Adrenal gland (tissue), 9 donors: ENCODE measurements at regions not wholly inside any gene's neighbourhood (a gene's known extent, or its start where the extent isn't known, plus 50 kb on each side); places are given as distances from the start of the nearest gene placed in this dataset.
"Not testable (repeated sequence)": the region's sequence is repeated elsewhere in the genome, so short reads cannot be mapped to it uniquely, and the experiment has no call there.

Experiments
- DNase-seq, 7 donors: peaks; one replicate each; pipeline ENCODE4 v3.0.0-alpha.2; 2019 to 2020
- H3K27ac ChIP-seq, 5 donors: fragments of 200-600 bp; sonication (generic) in 4 of 5; 1 replicate in 3 of 5; 2 replicates in 2 of 5; pipeline versions ENCODE4 v1.5.1 to v1.8.0; 2016 to 2020; ENCODE audit warnings: mild to moderate bottlenecking in 1 of 5
- H3K27me3 ChIP-seq: fragments of 200-600 bp; 2 replicates; pipeline ENCODE4 v1.8.0; 2021
- H3K36me3 ChIP-seq, 2 donors: fragments of 200-600 bp; replicated peaks in 1 of 2; 1 replicate in 1 of 2; 2 replicates in 1 of 2; pipeline versions ENCODE4 v1.5.1 to v1.8.0; 2018 to 2022
- H3K4me1 ChIP-seq, 2 donors: fragments of 200-600 bp; replicated peaks in 1 of 2; 1 replicate in 1 of 2; 2 replicates in 1 of 2; pipeline versions ENCODE4 v1.5.1 to v1.8.0; 2018 to 2021
- H3K4me3 ChIP-seq, 4 donors: fragments of 200-600 bp; sonication (generic) in 3 of 4; one replicate each; pipeline ENCODE4 v1.5.1; 2016 to 2018
- H3K9me3 ChIP-seq, 3 donors: fragments of 200-600 bp; sonication (generic) in 1 of 3; replicated peaks in 1 of 3; 1 replicate in 2 of 3; 2 replicates in 1 of 3; pipeline versions ENCODE4 v1.5.1 to v1.8.0; 2016 to 2021
- CTCF ChIP-seq, 6 experiments: fragments of 450-650 bp in 4 of 6; fragments of 200-600 bp in 2 of 6; sonication (generic) in 1 of 6; IDR thresholded peaks; 1 replicate in 5 of 6; 2 replicates in 1 of 6; pipeline versions ENCODE4 v1.5.1 to v1.8.0; 2016 to 2021; ENCODE audit warnings: antibody characterized with exemption in 6 of 6, mild to moderate bottlenecking in 2 of 6, moderate library complexity in 1 of 6
- POLR2A ChIP-seq, 2 donors: fragments of 450-650 bp; IDR thresholded peaks; one replicate each; pipeline ENCODE4 v1.6.1; 2017; ENCODE audit warnings: antibody characterized with exemption in 2 of 2, mild to moderate bottlenecking in 2 of 2, moderate library complexity in 1 of 2
- WGBS, 4 donors: extraction: QIAGEN DNeasy Blood & Tissue Kit in 2 of 4; methylation state at CpG; one replicate each; pipeline versions ENCODE4 v1.1.5 to v1.1.7; 2013 to 2017; 5-methylcytosine and 5-hydroxymethylcytosine counted together
- intact Hi-C, 2 donors: fragments of 100-400 bp; cut with DNase I; formaldehyde crosslinking; loops; one replicate each; pipeline versions ENCODE4 v1.14.1 to v1.15.0; 2022 to 2023
- donor health status: healthy with polysubstance abuse.
- donor health status: Bipolar disorder and iron deficiency.
- donor health status: DM: yes; HTN: yes; CAD: no.
- donor health status: DM: no; HTN: no; CAD: no.
- donor health status: DM: no; HTN: no; CAD: no.

- WGBS, 4 donors, result 77 to 80% (median 78%) methylated on average over 5 of the region's 5 CpGs
- Histone ChIP-seq H3K36me3 (no peaks in the 10 kb centered on the region), H3K9me3 (no peaks in the 10 kb centered on the region), H3K4me3 (no peak overlapping the region), H3K27me3 (no peaks in the 10 kb centered on the region), H3K27ac (no peak overlapping the region), H3K4me1 (no peaks in the 10 kb centered on the region)
- TF ChIP-seq POLR2A (IDR thresholded peaks at IDR 0.05), result no peak
- no peak for DNase-seq
- intact Hi-C loops, result no loop called here
These were observed 68.0 kb upstream of the C1QTNF9B start for GRCh38 chr13:23965346-23965745.

- Histone ChIP-seq H3K4me1 (no peaks in the 10 kb centered on the region), H3K4me3 (peak overlapping the region in 1 of 4 donors; percentile 44), H3K27ac (peak overlapping the region in 1 of 5 donors; percentile 5), H3K27me3 (no peaks in the 10 kb centered on the region), H3K36me3 (no peaks in the 10 kb centered on the region), H3K9me3 (no peaks in the 10 kb centered on the region)
- intact Hi-C loops, result no loop called here
- 81 to 96% (median 87%) methylated on average over 6 of the region's 6 CpGs for WGBS, 4 donors
- TF ChIP-seq CTCF (IDR thresholded peaks at IDR 0.05) (no peak), POLR2A (IDR thresholded peaks at IDR 0.05) (no peak)
- no peak for DNase-seq
These were observed 69.0 kb upstream of the C1QTNF9B start for GRCh38 chr13:23966221-23966690.

GRCh38 chr13:23966691-23967615 lies 69.7 kb upstream of the C1QTNF9B start:
- Histone ChIP-seq H3K4me3 (peak overlapping the region in 1 of 4 donors; percentile 44), H3K27ac (peak overlapping the region in 2 of 5 donors; percentile 5 to 35), H3K4me1 (no peaks in the 10 kb centered on the region), H3K36me3 (no peaks in the 10 kb centered on the region), H3K27me3 (no peaks in the 10 kb centered on the region), H3K9me3 (no peaks in the 10 kb centered on the region)
- TF ChIP-seq POLR2A (IDR thresholded peaks at IDR 0.05), result no peak
- TF ChIP-seq CTCF (IDR thresholded peaks at IDR 0.05), result no peak
- 64 to 68% (median 66%) methylated on average over 11 of the region's 11 CpGs for WGBS, 4 donors
- DNase-seq, result no peak
- intact Hi-C loops, result no loop called here

GRCh38 chr13:23967792-23968191 lies 70.5 kb upstream of the C1QTNF9B start:
- DNase-seq, result not testable (repeated sequence)

GRCh38 chr13:23969647-23970046 lies 72.3 kb upstream of the C1QTNF9B start:
- intact Hi-C loops, result loop anchor here in 1 of 2 donors (2.0 kb wide), 1 partner anchor 15 kb away; no protein-coding TSS in a partner anchor
- Histone ChIP-seq H3K36me3 (no peaks in the 10 kb centered on the region), H3K4me1 (no peaks in the 10 kb centered on the region), H3K4me3 (no peak overlapping the region), H3K27ac (no peak overlapping the region), H3K27me3 (no peaks in the 10 kb centered on the region), H3K9me3 (no peaks in the 10 kb centered on the region)
- no peak for DNase-seq
- no peak for TF ChIP-seq POLR2A (IDR thresholded peaks at IDR 0.05)
- no peak for TF ChIP-seq CTCF (IDR thresholded peaks at IDR 0.05)
- WGBS, 4 donors, result 30 to 44% (median 41%) methylated on average over 4 of the region's 4 CpGs

More at GRCh38 chr13:23967792-23968191, 70.5 kb upstream of the C1QTNF9B start:
- not testable (repeated sequence) for H3K4me1 ChIP-seq, H3K27me3 ChIP-seq, H3K9me3 ChIP-seq, H3K27ac ChIP-seq, H3K4me3 ChIP-seq, H3K36me3 ChIP-seq
- intact Hi-C loops, result loop anchor here in 1 of 2 donors (2.0 kb wide), 1 partner anchor 17 kb away; no protein-coding TSS in a partner anchor
- WGBS, 4 donors, result 92 to 98% (median 94%) methylated on average over 3 of the region's 3 CpGs
